HS-5 (cell line): ENCODE measurements at regions not wholly inside any gene's neighbourhood (a gene's known extent, or its start where the extent isn't known, plus 50 kb on each side); places are given as distances from the start of the nearest gene placed in this dataset.
A peak's percentile ranks its signal among the peaks of the same experiment; 100 is the strongest.
"Not testable (repeated sequence)": the region's sequence is repeated elsewhere in the genome, so short reads cannot be mapped to it uniquely, and the experiment has no call there.

Experiments used
- DNase-seq: peaks from one replicate; pipeline ENCODE4 v3.0.0-alpha.2; 2012; ENCODE audit warnings: low read depth

GRCh38 chr4:56142088-56142487 lies 193.3 kb downstream of the CEP135 start:
- DNase-seq, result no peak

GRCh38 chr4:56139241-56139827 lies 190.6 kb downstream of the CEP135 start:
- DNase-seq, result no peak

GRCh38 chr4:56134834-56135233 lies 186.1 kb downstream of the CEP135 start:
- not testable (repeated sequence) for DNase-seq

DNA sequence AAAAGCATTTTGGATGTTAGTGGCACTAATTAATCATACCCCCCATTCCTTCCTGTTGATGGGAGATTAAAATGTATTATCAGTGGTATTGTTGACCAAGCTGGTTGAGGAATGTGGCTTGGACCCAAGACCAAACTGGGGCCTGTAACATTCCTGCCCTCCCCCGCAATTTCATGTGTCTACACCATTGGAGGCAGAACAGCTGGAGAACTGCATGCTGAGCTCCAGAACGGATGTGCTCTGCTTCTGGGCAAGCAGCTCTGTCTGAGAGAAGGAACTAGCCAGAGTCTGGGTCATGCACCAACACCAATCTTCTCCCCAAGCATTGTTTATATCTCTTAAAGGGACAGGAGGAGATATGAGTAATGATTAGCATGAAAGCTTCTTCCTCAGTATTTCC lies 185.5 kb downstream of the CEP135 start:
- no peak for DNase-seq

DNA sequence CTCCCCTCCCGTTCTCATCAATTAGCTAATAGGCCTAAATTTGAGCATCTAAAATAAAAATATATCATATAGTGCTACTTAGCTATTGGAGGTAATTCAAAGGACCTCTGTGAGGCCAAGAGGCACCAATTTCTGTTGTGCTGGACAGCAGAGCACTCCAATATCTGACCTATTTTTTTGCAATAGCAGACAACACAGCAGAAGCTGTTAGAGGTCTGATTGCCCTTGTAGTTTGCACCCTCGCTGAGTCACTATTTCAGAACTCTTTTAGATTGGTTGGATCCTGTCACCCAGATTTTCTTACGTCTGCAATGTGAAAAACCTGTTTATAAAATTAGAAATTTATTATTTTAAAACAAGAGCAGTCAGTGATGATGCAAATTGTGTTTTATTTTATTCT lies 184.1 kb downstream of the CEP135 start:
- DNase-seq, result no peak

GRCh38 chr4:56132188-56132587 lies 183.4 kb downstream of the CEP135 start:
- DNase-seq, result not testable (repeated sequence)

DNA sequence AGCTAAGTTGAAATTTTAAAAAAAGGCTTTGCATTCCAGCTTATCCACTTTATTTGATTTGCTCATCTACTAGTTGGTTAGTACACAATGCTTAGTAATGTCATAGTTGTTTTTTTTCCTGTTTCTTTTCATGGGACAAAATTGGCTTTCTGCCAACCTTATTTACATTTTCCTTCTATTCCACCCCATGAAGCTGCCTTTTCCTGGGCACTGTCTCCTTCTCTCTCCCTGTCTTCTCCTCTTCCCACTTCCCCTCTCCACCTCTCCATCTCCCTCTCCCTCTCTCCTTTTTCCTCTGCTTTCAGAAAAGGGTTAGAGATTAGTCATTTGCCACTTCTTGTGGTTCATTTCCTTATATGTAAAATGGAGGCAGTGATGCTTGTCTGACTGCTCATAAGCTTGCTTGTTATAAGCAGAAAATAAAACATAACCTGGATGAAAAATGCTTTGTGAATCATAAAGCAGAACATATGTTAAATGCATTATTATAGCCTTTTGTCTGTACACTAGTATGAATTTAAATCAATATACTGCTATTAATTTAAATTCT lies 181.9 kb downstream of the CEP135 start:
- DNase-seq, result peak; percentile 19

- DNase-seq, result no peak
Measured at GRCh38 chr4:56129431-56129861, 180.7 kb downstream of the CEP135 start.

- DNase-seq, result peak; percentile 61
Measured at GRCh38 chr4:56128213-56128612, 179.5 kb downstream of the CEP135 start.

GRCh38 chr4:56127716-56128115 lies 179.0 kb downstream of the CEP135 start:
- no peak for DNase-seq

DNA sequence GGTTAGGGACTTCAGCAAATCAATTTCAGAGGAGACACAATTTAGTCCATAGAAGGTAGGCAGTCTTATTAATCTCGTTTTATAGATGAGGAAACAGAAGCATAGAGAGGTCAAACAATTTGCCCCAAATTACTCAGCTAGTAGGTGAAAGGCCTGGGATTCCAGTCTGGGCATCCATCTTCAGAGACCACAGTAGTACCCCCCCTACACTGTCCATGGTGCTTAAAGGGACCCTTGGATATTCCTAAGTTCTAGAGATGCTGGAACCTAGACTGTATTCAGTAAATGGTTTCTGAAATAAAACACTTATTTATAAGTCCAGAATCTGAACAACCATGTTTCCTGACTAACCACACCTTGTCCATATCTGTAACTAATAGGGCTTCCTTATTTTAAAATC lies 174.8 kb downstream of the CEP135 start:
- DNase-seq, result no peak

DNA sequence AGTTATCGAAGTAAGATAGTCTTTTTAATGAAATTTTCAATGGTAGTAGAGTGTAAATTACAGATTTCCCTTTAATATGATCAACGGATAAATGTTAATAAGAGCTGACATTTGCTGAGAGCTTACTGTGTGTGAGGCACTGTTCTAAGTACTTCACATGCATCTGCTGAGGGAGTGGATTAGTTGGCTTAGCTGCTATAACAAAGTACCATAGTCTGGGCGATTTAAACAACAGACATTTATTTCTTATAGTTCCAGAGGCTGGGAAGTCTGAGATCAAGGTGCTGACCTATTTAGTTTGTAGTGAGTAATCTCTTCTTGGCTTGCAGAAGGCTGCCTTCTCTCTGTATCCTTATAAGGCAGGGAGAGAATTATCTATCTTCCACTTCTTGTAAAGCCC lies 174.3 kb downstream of the CEP135 start:
- DNase-seq, result no peak

GRCh38 chr4:56118845-56119244 lies 170.1 kb downstream of the CEP135 start:
- DNase-seq, result no peak

DNA sequence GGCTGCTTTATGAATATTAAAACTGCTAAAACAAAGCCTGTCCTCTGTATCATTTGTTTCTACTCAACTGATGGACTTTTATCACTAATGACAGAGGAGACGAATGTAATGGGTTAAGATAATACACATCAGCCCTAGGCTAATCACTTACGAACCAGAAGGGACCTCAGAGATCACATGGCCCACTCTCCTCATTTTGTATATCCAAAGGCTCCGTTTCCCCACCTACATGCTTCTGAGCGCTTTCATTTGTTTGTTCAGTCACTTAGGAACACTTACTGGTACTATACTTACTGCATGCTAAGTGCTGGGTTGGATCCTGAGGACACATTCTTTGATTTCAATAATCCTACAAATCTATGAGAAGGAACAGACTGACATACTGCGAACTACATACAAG lies 169.3 kb downstream of the CEP135 start:
- no peak for DNase-seq

- DNase-seq, result no peak
Measured at GRCh38 chr4:56115898-56116297, 167.2 kb downstream of the CEP135 start.

GRCh38 chr4:56112377-56112776 lies 163.6 kb downstream of the CEP135 start:
- no peak for DNase-seq

DNA sequence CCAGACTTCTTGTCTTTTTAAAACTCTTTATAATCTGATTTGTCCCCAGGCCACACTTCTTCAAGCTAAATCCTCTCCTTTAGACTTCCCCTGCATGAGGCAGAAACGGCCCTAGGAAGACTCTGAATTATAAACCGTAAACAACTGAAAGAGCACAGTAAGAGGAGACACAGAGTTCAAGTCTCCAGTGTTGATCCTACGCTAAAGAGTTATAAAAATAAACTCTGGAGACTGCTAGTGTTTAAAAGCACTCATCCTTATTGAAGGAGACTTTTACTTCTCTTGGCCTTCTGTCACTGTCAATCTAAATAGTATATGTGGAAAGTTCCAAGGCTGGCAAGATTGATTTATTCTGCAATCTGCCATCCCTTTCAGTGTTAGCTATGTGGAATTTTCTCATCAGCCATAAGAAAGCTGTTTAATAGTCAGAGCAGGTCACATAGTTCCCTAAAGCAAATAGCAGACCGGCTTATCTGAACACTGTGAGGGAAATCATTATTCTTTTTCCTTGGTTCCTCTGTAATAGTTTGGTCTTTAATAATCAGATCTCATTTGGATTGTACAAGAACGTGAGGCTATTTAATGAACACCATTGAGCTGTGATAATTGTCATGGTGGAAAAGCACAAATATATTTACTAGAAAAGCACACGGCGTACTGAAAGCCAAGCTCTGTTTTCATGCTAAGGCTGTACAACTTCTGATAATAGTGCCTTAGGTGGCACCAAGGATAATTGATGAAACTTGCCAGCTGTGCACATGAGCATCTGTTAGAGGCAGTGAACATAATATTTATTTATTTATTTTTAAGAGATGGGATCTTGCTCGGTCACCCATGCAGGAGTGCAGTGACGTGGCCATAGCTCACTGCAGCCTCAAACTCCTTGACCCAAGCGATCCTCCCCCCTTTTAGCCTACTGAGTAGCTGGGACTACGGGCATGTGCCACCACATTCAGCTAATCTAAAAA lies 157.7 kb downstream of the CEP135 start:
- no peak for DNase-seq

DNA sequence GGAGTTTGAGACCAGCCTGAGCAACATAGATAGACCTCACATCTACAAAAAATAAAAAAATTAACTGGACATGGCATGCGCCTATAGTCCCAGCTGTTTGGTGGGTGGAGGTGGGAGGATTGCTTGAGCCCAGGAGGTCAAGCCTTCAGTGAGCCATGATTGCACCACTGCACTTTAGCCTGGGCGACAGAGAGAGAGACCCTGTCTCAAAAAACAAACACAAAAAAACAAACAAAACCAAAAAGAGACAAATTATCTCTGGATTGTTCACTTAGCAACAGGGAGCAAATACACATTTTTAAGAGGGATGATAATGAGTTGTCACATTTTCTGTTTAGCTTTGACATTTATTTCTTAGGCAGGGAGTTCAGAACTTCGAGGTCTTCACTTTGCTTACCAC lies 155.4 kb downstream of the CEP135 start:
- DNase-seq, result no peak

- no peak for DNase-seq
Measured at GRCh38 chr4:56102601-56103000, 153.9 kb downstream of the CEP135 start.

- DNase-seq, result no peak
Measured at GRCh38 chr4:56099378-56099786, 150.6 kb downstream of the CEP135 start.

DNA sequence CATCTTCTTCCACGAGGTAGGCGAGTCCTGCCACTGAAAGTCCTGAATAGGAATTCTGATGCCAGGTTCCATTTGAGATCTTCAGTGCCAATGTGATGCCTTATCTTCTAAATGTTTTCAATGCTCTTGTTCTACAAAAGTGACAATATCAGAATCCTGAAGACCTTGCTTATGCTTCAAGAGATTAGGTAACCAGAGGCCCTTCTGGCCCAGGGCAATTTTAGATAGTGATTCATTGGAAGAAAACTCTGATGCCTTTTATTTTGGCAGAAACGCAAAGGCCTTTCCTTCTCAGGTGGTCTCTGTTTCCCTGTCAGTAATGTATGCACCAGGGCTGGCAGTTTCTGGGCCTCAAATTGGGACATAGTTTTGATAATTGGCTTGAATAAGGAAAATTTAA lies 144.8 kb downstream of the CEP135 start:
- no peak for DNase-seq

- no peak for DNase-seq
Measured at GRCh38 chr4:56092540-56092939, 143.8 kb downstream of the CEP135 start.

DNA sequence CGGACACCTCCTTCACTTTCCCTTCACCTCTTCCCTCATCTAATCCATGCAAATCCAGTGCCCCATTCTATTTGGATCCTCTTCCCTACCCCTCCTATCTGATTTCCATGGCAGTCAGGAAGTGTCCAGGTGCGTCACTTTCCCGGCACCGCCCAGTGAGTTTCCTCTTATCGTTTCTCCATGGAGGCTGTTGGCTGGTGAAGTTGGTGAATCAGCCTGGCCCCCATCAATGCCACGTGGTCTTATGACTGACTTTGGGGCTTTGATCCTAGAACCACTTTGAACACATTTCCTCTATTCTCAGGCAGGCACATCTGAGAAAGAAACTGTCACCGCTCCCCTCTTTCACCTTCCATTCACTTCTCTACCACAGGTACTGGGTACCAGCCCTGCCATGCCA lies 137.8 kb downstream of the CEP135 start:
- DNase-seq, result no peak
